Keratinocyte (primary cell): ENCODE measurements at regions not wholly inside any gene's neighbourhood (a gene's known extent, or its start where the extent isn't known, plus 50 kb on each side); places are given as distances from the start of the nearest gene placed in this dataset.

Experiments used
- DNase-seq: peaks from one replicate; pipeline ENCODE4 v3.0.0-alpha.2; 2011; ENCODE audit warnings: low read depth, missing footprints, low spot score
- FAIRE-seq: peaks from 2 replicates; lab custom pipeline; 2011; peaks lifted over from hg19 to GRCh38; lab: Jason Lieb, UNC
- H2AFZ ChIP-seq: 2 replicates; pipeline ENCODE4 v1.6.0; 2012; ENCODE audit warnings: low read length, control low read depth, inconsistent platforms; ENCODE audit not compliant: control insufficient read depth
- H3K27ac ChIP-seq: 2 replicates; pipeline ENCODE4 v1.5.1; 2011; ENCODE audit warnings: low read length; ENCODE audit not compliant: control insufficient read depth, insufficient read depth
- H3K27me3 ChIP-seq: 3 replicates; pipeline ENCODE4 v1.6.0; 2011; ENCODE audit warnings: low read length; ENCODE audit not compliant: control insufficient read depth, insufficient read depth; ENCODE audit errors: extremely low read depth
- H3K36me3 ChIP-seq, 2 experiments: 2 replicates in 1 of 2; 3 replicates in 1 of 2; pipeline ENCODE4 v1.5.1; 2011; ENCODE audit warnings: low read length in 2 of 2, mild to moderate bottlenecking in 1 of 2; ENCODE audit not compliant: control insufficient read depth in 2 of 2, insufficient read depth in 2 of 2; ENCODE audit errors: extremely low read depth in 1 of 2
- H3K4me1 ChIP-seq: 3 replicates; pipeline ENCODE4 v1.5.1; 2011; ENCODE audit warnings: low read length; ENCODE audit not compliant: control insufficient read depth, insufficient read depth; ENCODE audit errors: extremely low read depth
- H3K4me2 ChIP-seq: 3 replicates; pipeline ENCODE4 v1.6.0; 2011; ENCODE audit warnings: low read depth, low read length; ENCODE audit not compliant: control insufficient read depth, insufficient read depth; ENCODE audit errors: extremely low read depth
- H3K4me3 ChIP-seq, 3 experiments: fragments of 200-600 bp in 1 of 3; sonication (generic) in 1 of 3; 2 replicates in 2 of 3; 3 replicates in 1 of 3; pipeline ENCODE4 v1.5.1; 2011 to 2016; ENCODE audit warnings: low read length in 3 of 3, mild to moderate bottlenecking in 3 of 3, control low read depth in 2 of 3, inconsistent platforms in 1 of 3, low read depth in 1 of 3, mixed read lengths in 1 of 3, mixed run types in 1 of 3, moderate library complexity in 1 of 3; ENCODE audit not compliant: control insufficient read depth in 2 of 3, insufficient read depth in 2 of 3; ENCODE audit errors: extremely low read depth in 1 of 3
- H3K79me2 ChIP-seq: 2 replicates; pipeline ENCODE4 v1.6.0; 2012; ENCODE audit warnings: low read length; ENCODE audit not compliant: control insufficient read depth, insufficient read depth
- H3K9ac ChIP-seq: 3 replicates; pipeline ENCODE4 v1.6.0; 2011; ENCODE audit warnings: low read length; ENCODE audit not compliant: control insufficient read depth, insufficient read depth; ENCODE audit errors: extremely low read depth
- H3K9me1 ChIP-seq: 3 replicates; pipeline ENCODE4 v1.6.0; 2011; ENCODE audit warnings: low read length; ENCODE audit not compliant: control insufficient read depth, insufficient read depth; ENCODE audit errors: extremely low read depth
- H3K9me3 ChIP-seq: 2 replicates; pipeline ENCODE4 v1.5.1; 2012; ENCODE audit warnings: low read depth, low read length; ENCODE audit not compliant: control insufficient read depth
- H4K20me1 ChIP-seq: 3 replicates; pipeline ENCODE4 v1.6.0; 2011; ENCODE audit warnings: low read length; ENCODE audit not compliant: control insufficient read depth, insufficient read depth; ENCODE audit errors: extremely low read depth
- EZH2 ChIP-seq: IDR thresholded peaks from one replicate; pipeline ENCODE4 v1.6.1; 2012; ENCODE audit warnings: inconsistent platforms, mild to moderate bottlenecking, low read length, moderate library complexity
- dilution Hi-C: fragments of 300-500 bp; cut with MboI; formaldehyde crosslinking; loops from one replicate; pipeline ENCODE4 v1.7.0; 2020; ENCODE audit warnings: low sequenced_read_pairs; ENCODE audit not compliant: extremely low pct_ligation_motif_present
- TF ChIP-seq, protein P1 (sequence below), 3 experiments: IDR thresholded peaks in 1 of 3; conservative IDR thresholded peaks in 1 of 3; optimal IDR thresholded peaks in 1 of 3; 2 replicates in 2 of 3; 3 replicates in 1 of 3; pipeline versions ENCODE3 to v1.5.1; 2011; ENCODE audit warnings: low read length in 3 of 3, mild to moderate bottlenecking in 3 of 3, moderate library complexity in 2 of 3, control low read depth in 1 of 3, inconsistent platforms in 1 of 3; ENCODE audit not compliant: insufficient read depth in 2 of 3; ENCODE audit errors: extremely low read depth in 1 of 3

DNA sequence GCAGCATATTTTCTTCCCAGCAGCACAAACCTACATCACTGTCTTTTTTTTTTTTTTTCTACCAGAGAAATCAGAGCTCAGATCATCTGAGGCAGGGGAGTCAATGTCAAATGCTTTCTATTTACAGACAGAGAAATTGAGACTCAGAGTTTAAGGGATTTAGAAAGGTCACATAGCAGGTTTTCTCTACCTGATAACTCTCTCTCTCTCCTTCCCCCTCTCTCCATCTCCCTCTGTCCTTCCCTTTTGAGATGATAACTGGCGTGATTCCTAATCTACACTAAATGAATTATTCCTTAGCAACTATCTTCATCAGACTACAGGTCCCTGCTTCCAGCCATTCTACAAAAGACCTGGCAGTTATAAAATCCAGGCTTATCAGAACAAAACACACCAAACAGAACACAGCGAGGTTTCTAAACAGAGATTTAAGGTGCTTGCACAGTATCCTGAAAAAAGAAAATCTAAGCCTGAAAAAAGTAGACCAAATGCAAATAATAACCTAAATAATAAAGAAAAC is 161.6 kb upstream of the PKDCC start:
- Histone ChIP-seq H2AFZ (no peak overlapping the region), H3K36me3 (no peaks in the 10 kb centered on the region), H3K4me2 (no peak overlapping the region), H4K20me1 (no peaks in the 10 kb centered on the region), H3K9me1 (no peaks in the 10 kb centered on the region), H3K79me2 (no peaks in the 10 kb centered on the region), H3K27ac (no peak overlapping the region), H3K9ac (no peak overlapping the region), H3K27me3 (no peaks in the 10 kb centered on the region), H3K9me3 (no peaks in the 10 kb centered on the region), H3K4me3 (no peak overlapping the region), H3K4me1 (no peaks in the 10 kb centered on the region)
- DNase-seq (no peak), FAIRE-seq (no peak)
- dilution Hi-C loops = no loop called here
- TF ChIP-seq, protein P1, sequence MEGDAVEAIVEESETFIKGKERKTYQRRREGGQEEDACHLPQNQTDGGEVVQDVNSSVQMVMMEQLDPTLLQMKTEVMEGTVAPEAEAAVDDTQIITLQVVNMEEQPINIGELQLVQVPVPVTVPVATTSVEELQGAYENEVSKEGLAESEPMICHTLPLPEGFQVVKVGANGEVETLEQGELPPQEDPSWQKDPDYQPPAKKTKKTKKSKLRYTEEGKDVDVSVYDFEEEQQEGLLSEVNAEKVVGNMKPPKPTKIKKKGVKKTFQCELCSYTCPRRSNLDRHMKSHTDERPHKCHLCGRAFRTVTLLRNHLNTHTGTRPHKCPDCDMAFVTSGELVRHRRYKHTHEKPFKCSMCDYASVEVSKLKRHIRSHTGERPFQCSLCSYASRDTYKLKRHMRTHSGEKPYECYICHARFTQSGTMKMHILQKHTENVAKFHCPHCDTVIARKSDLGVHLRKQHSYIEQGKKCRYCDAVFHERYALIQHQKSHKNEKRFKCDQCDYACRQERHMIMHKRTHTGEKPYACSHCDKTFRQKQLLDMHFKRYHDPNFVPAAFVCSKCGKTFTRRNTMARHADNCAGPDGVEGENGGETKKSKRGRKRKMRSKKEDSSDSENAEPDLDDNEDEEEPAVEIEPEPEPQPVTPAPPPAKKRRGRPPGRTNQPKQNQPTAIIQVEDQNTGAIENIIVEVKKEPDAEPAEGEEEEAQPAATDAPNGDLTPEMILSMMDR (optimal IDR thresholded peaks at IDR 0.05 in 1 of 3, IDR thresholded peaks at IDR 0.05 in 1 of 3, conservative IDR thresholded peaks at IDR 0.05 in 1 of 3; ENCODE audit: extremely low read depth in 1 of 3, insufficient read depth in 2 of 3, low read length in 3 of 3) = no peak
- no peak for TF ChIP-seq EZH2

DNA sequence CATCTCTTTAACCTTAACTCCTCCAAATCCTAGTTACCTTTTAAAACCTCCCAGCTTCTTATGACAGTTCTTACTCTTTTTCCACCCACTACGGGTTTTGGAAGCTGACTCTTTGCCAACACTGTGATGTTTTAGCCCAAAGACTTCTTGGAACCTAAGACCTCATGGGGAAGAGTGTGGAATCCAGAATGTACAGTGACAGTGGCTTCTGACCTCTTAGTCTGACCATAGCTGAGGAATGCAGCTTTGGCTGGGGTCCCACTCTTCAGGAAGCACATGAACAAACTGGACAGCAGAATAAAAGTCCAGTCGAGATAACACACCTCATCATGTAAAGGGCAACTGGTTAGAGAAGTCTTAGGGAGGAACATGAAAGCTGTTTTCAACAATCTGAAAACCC is 161.1 kb upstream of the PKDCC start:
- DNase-seq (no peak), FAIRE-seq (no peak)
- no peaks in the 10 kb centered on the region for H3K4me1 ChIP-seq
- no peak overlapping the region for H3K27ac ChIP-seq
- H3K9me1 ChIP-seq = no peaks in the 10 kb centered on the region
- no peaks in the 10 kb centered on the region for H3K9me3 ChIP-seq
- no peaks in the 10 kb centered on the region for H3K79me2 ChIP-seq
- no peak for TF ChIP-seq EZH2
- TF ChIP-seq, protein P1 (optimal IDR thresholded peaks at IDR 0.05 in 1 of 3, IDR thresholded peaks at IDR 0.05 in 1 of 3, conservative IDR thresholded peaks at IDR 0.05 in 1 of 3; ENCODE audit: extremely low read depth in 1 of 3, insufficient read depth in 2 of 3, low read length in 3 of 3) = no peak
- no peaks in the 10 kb centered on the region for H3K27me3 ChIP-seq
- H3K9ac ChIP-seq = no peak overlapping the region
- H2AFZ ChIP-seq = no peak overlapping the region
- no peaks in the 10 kb centered on the region for H3K36me3 ChIP-seq
- no peaks in the 10 kb centered on the region for H4K20me1 ChIP-seq
- H3K4me3 ChIP-seq = no peak overlapping the region
- no peak overlapping the region for H3K4me2 ChIP-seq
- dilution Hi-C loops = no loop called here
